ENCODE measurements at regions not wholly inside any gene's neighbourhood (a gene's known extent, or its start where the extent isn't known, plus 50 kb on each side); places are given as distances from the start of the nearest gene placed in this dataset.

GRCh38 chr21:28832715-28833061, 160.0 kb downstream of the LTN1 start:
- no peak for ATAC-seq
- Histone ChIP-seq H3K4me3 (no peak overlapping the region), H3K9me3 (no peaks in the 10 kb centered on the region), H3K4me1 (ENCODE audit: low read depth) (no peaks in the 10 kb centered on the region), H3K36me3 (ENCODE audit: low read depth) (no peaks in the 10 kb centered on the region)
- no peak for DNase-seq
- no peak for TF ChIP-seq CTCF (IDR thresholded peaks at IDR 0.05)
- intact Hi-C loops (cut with DNase I, micrococcal nuclease): no loop called here

GRCh38 chr21:28832013-28832714, 160.5 kb downstream of the LTN1 start:
- Histone ChIP-seq H3K36me3 (ENCODE audit: low read depth) (no peaks in the 10 kb centered on the region), H3K9me3 (no peaks in the 10 kb centered on the region), H3K4me1 (ENCODE audit: low read depth) (no peaks in the 10 kb centered on the region), H3K4me3 (no peak overlapping the region)
- peak; percentile 81 for ATAC-seq
- intact Hi-C loops (cut with DNase I, micrococcal nuclease): no loop called here
- TF ChIP-seq CTCF (IDR thresholded peaks at IDR 0.05): no peak
- DNase-seq: no peak

GRCh38 chr21:28828981-28829380, 163.7 kb downstream of the LTN1 start:
- DNase-seq (no peak), ATAC-seq (no peak)
- H3K36me3 ChIP-seq (ENCODE audit: low read depth): no peaks in the 10 kb centered on the region
- no peaks in the 10 kb centered on the region for H3K9me3 ChIP-seq
- intact Hi-C loops (cut with DNase I, micrococcal nuclease): no loop called here
- no peak for TF ChIP-seq CTCF (IDR thresholded peaks at IDR 0.05)
- no peaks in the 10 kb centered on the region for H3K4me1 ChIP-seq (ENCODE audit: low read depth)
- no peak overlapping the region for H3K4me3 ChIP-seq

- Histone ChIP-seq H3K4me1 (ENCODE audit: low read depth) (peaks cover 4% of the 10 kb centered on the region), H3K36me3 (ENCODE audit: low read depth) (no peaks in the 10 kb centered on the region), H3K9me3 (no peaks in the 10 kb centered on the region), H3K4me3 (no peak overlapping the region)
- intact Hi-C loops (cut with DNase I, micrococcal nuclease): no loop called here
- no peak for TF ChIP-seq CTCF (IDR thresholded peaks at IDR 0.05)
- DNase-seq (no peak), ATAC-seq (no peak)
Observed at GRCh38 chr21:28828021-28828420, 164.7 kb downstream of the LTN1 start.

GRCh38 chr21:28827422-28827821, 165.3 kb downstream of the LTN1 start:
- no peak for TF ChIP-seq CTCF (IDR thresholded peaks at IDR 0.05)
- H3K4me3 ChIP-seq: no peak overlapping the region
- H3K9me3 ChIP-seq: no peaks in the 10 kb centered on the region
- peaks cover 10% of the 10 kb centered on the region for H3K4me1 ChIP-seq (ENCODE audit: low read depth)
- ATAC-seq (no peak), DNase-seq (no peak)
- intact Hi-C loops (cut with DNase I, micrococcal nuclease): no loop called here
- no peaks in the 10 kb centered on the region for H3K36me3 ChIP-seq (ENCODE audit: low read depth)

GRCh38 chr21:28826569-28826968, 166.1 kb downstream of the LTN1 start:
- Histone ChIP-seq H3K9me3 (no peaks in the 10 kb centered on the region), H3K4me3 (no peak overlapping the region), H3K36me3 (ENCODE audit: low read depth) (no peaks in the 10 kb centered on the region), H3K4me1 (ENCODE audit: low read depth) (peaks cover 13% of the 10 kb centered on the region)
- ATAC-seq (no peak), DNase-seq (no peak)
- no peak for TF ChIP-seq CTCF (IDR thresholded peaks at IDR 0.05)
- intact Hi-C loops (cut with DNase I, micrococcal nuclease): no loop called here
